Loucy (cell line): ENCODE measurements at regions not wholly inside any gene's neighbourhood (a gene's known extent, or its start where the extent isn't known, plus 50 kb on each side); places are given as distances from the start of the nearest gene placed in this dataset.

Experiments used
- CTCF ChIP-seq: fragments of 200-600 bp; sonication (generic); conservative IDR thresholded peaks from 2 replicates; pipeline ENCODE4 v1.5.1; 2014; ENCODE audit warnings: mild to moderate bottlenecking, antibody characterized with exemption, low read length
- EZH2phosphoT487 ChIP-seq: fragments of 200-600 bp; IDR thresholded peaks from 2 replicates; pipeline ENCODE4 v1.6.1; 2018; ENCODE audit warnings: antibody characterized with exemption, mild to moderate bottlenecking, moderate library complexity, borderline replicate concordance

DNA sequence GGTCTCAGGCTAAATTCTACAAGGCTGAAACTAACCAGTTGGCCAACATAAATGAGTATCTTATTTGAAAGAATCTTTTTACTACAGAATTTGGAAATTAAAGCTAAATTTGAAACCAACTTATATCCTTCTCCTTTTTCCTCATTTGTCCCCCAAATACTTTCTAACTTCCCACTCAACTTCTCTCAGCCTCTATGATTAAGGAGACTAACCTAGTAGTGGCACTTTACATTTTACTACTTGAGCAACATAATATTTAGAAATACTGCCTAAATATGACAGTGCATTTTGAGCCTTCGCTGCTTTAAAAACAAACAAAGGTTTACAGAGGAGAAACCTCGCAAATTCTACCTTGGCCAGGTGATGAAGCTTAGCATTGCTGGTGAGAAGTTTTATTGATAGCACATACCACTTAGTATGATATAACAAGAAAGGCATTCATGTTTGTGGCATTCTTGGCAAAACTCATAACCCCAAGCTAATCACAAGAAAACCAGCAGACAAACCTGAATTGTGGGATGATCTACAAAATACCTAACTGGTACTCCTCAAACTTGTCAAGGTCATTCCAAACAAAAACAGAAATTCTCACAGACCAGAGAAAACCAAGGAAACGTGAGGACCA lies 432.1 kb upstream of the CFAP20DC start:
- TF ChIP-seq CTCF: no peak
- TF ChIP-seq EZH2phosphoT487: no peak
